GM10248 (cell line): ENCODE measurements at regions not wholly inside any gene's neighbourhood (a gene's known extent, or its start where the extent isn't known, plus 50 kb on each side); places are given as distances from the start of the nearest gene placed in this dataset.

Source experiments
- CTCF ChIA-PET: fragments of 300-600 bp; sonication (Branson Sonifier 250); formaldehyde crosslinking; extraction: SDS; loops from one replicate; lab custom pipeline; 2021; ENCODE audit warnings: antibody characterized with exemption; lab: Yijun Ruan, JAX
- POLR2A ChIA-PET: fragments of 350-650 bp; sonication (Branson Sonifier 250); formaldehyde crosslinking; extraction: SDS; loops from one replicate; lab custom pipeline; 2020; ENCODE audit warnings: antibody characterized with exemption; lab: Yijun Ruan, JAX
- DNase-seq: peaks from one replicate; pipeline ENCODE4 v3.0.0; 2012; ENCODE audit errors: extremely low spot score
- CTCF ChIP-seq: IDR thresholded peaks from 2 replicates; pipeline ENCODE4 v1.5.1; 2012; ENCODE audit warnings: mild to moderate bottlenecking, low read depth; ENCODE audit errors: extremely low read depth, missing control alignments, control extremely low read depth

GRCh38 chr6:105795913-105796517 is 290.1 kb upstream of the PRDM1 start:
- DNase-seq = no peak
- CTCF ChIA-PET = interaction anchor here (1.0 kb wide), 1 partner anchor 13 kb away, joined by 3 read pairs; no protein-coding TSS in a partner anchor
- POLR2A ChIA-PET = no interaction called here
- no peak for TF ChIP-seq CTCF

GRCh38 chr6:105795366-105795765 is 290.8 kb upstream of the PRDM1 start:
- no peak for DNase-seq
- POLR2A ChIA-PET = no interaction called here
- no peak for TF ChIP-seq CTCF
- CTCF ChIA-PET = interaction anchor here (0.6 to 1.0 kb wide), 2 partner anchors 8 to 14 kb away, joined by 3 read pairs; no protein-coding TSS in a partner anchor

DNA sequence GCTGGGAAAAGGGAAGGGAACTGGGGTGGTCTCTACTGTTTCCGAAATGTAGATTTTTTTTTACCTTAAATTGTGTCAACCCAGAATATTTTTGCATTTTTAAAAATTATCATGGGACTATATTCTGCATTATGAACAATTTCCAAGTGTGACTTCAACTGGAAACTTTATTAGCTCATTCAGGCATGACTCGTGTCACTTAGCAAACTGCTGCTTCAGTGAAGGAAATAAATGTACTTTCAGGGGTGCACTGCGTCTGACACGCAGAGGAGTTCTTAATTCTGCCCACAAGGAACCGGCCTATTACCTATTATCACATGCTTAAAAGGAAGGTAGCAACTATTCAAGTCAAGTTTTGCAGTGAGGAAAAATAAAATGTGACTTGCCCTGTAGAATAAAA is 291.3 kb upstream of the PRDM1 start:
- peak; percentile 24 for DNase-seq
- TF ChIP-seq CTCF = no peak
- ChIA-PET POLR2A (no interaction called here), CTCF (interaction anchor here (0.6 to 1.0 kb wide), 2 partner anchors 9 to 14 kb away, joined by 3 read pairs; no protein-coding TSS in a partner anchor)

DNA sequence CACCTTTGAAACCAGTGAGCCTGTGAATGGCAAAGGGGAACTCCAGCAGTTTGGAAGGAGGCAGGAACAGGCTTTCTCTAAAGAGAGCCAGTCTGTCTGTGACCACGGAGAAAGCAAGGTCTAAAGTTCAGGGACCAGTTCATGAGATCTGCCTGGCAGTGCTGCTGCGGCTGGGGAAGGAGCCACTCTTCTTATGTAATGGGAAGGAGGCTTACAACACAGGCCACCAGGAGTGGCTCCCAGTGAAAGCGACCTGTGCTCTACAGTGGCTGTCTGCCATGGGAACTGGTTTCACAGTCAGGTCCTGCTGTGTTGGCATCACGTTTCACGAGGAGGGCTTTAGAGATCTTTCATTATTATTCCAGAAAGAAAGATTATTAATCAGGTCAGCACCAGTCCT is 291.9 kb upstream of the PRDM1 start:
- TF ChIP-seq CTCF = no peak
- ChIA-PET POLR2A (no interaction called here), CTCF (no interaction called here)
- no peak for DNase-seq

DNA sequence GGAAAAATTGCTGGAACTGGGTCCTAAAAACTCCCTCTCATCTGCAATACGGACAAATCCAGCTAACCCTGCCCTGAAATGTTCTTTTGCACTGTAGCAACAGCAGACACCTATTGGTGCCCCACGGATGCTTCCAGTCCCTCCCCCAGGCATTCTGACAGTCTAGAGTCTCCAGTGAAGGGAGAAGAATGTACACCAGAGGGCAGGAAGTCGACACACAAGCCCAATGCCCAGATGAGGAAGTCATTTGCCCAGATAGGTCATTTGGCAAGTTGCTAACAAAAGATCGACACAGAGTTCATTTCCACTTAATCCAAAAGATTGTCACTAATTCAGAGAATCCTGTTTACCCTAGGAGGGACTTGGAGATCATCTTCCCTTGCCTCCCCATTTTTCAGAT is 293.0 kb upstream of the PRDM1 start:
- CTCF ChIA-PET = no interaction called here
- no peak for TF ChIP-seq CTCF
- no peak for DNase-seq
- POLR2A ChIA-PET = no interaction called here

- ChIA-PET CTCF (interaction anchor here (1.2 to 2.1 kb wide), 5 partner anchors 9 to 307 kb away, joined by 3 to 8 read pairs (median 4); no protein-coding TSS in a partner anchor), POLR2A (no interaction called here)
- TF ChIP-seq CTCF = no peak
- peak; percentile 29 for DNase-seq
Measured at GRCh38 chr6:105791583-105792318, 294.4 kb upstream of the PRDM1 start.
